CD4-positive, alpha-beta T cell (primary cell): ENCODE measurements at regions not wholly inside any gene's neighbourhood (a gene's known extent, or its start where the extent isn't known, plus 50 kb on each side); places are given as distances from the start of the nearest gene placed in this dataset.
"Not testable (repeated sequence)": the region's sequence is repeated elsewhere in the genome, so short reads cannot be mapped to it uniquely, and the experiment has no call there.

Experiments
- ATAC-seq: fragments of 200-7000 bp; cut with Tn5 transposase; one replicate; pipeline ENCODE4 v1.10.0; 2022; ENCODE audit warnings: mild to moderate bottlenecking; ENCODE audit not compliant: poor library complexity
- CTCF ChIA-PET: fragments of 350-600 bp; sonication (Branson Sonifier 250); formaldehyde crosslinking; loops from one replicate; lab custom pipeline; 2021; ENCODE audit warnings: antibody characterized with exemption, inconsistent platforms; lab: Charles Lee
- POLR2A ChIA-PET: fragments of 350-600 bp; sonication (Branson Sonifier 250); formaldehyde crosslinking; loops from one replicate; lab custom pipeline; 2021; ENCODE audit warnings: antibody characterized with exemption, inconsistent platforms; lab: Charles Lee
- DNase-seq, 14 experiments: peaks; one replicate each; pipeline ENCODE4 v3.0.0-alpha.2; 2013 to 2020; ENCODE audit warnings: mixed read lengths in 2 of 14
- H3K27ac ChIP-seq, 2 donors: one replicate each; pipeline versions ENCODE4 v1.5.1 to v1.7.0; 2013; ENCODE audit warnings: low read length in 2 of 2, low read depth in 1 of 2, mild to moderate bottlenecking in 1 of 2
- H3K27me3 ChIP-seq, 2 experiments: 1 replicate in 1 of 2; 2 replicates in 1 of 2; pipeline versions ENCODE4 v1.6.1 to v1.7.0; 2013; ENCODE audit warnings: low read length in 2 of 2, control low read depth in 1 of 2, mild to moderate bottlenecking in 1 of 2, moderate library complexity in 1 of 2; ENCODE audit not compliant: insufficient read depth in 2 of 2, control insufficient read depth in 1 of 2
- H3K36me3 ChIP-seq: one replicate; pipeline ENCODE4 v1.6.1; 2013; ENCODE audit warnings: low read length, control low read depth; ENCODE audit not compliant: insufficient read depth
- H3K4me1 ChIP-seq: one replicate; pipeline ENCODE4 v1.6.1; 2013; ENCODE audit warnings: low read length, control low read depth; ENCODE audit not compliant: insufficient read depth
- H3K4me3 ChIP-seq: one replicate; pipeline ENCODE4 v1.5.1; 2013; ENCODE audit warnings: mild to moderate bottlenecking, low read length, moderate library complexity
- H3K9me3 ChIP-seq, 2 experiments: 1 replicate in 1 of 2; 2 replicates in 1 of 2; pipeline versions ENCODE4 v1.6.1 to v1.7.0; 2013; ENCODE audit warnings: low read length in 2 of 2, mild to moderate bottlenecking in 2 of 2, control low read depth in 1 of 2, moderate library complexity in 1 of 2; ENCODE audit not compliant: control insufficient read depth in 1 of 2, insufficient read depth in 1 of 2
- H3K27ac Mint-ChIP-seq: one replicate; pipeline ENCODE4 v1.8.0; 2020; ENCODE audit warnings: mixed read lengths
- H3K27me3 Mint-ChIP-seq: one replicate; pipeline ENCODE4 v1.8.0; 2021; ENCODE audit warnings: mixed read lengths
- H3K36me3 Mint-ChIP-seq: one replicate; pipeline ENCODE4 v1.8.0; 2021; ENCODE audit warnings: low read depth, mixed read lengths
- H3K4me1 Mint-ChIP-seq: one replicate; pipeline ENCODE4 v1.8.0; 2021; ENCODE audit warnings: low read depth, mixed read lengths
- H3K4me3 Mint-ChIP-seq: one replicate; pipeline ENCODE4 v1.8.0; 2020; ENCODE audit warnings: mild to moderate bottlenecking, mixed read lengths
- H3K9me3 Mint-ChIP-seq: one replicate; pipeline ENCODE4 v1.8.0; 2020; ENCODE audit warnings: mixed read lengths
- CTCF ChIP-seq: fragments of 200-600 bp; IDR thresholded peaks from one replicate; pipeline ENCODE4 v1.8.0; 2022; ENCODE audit warnings: antibody characterized with exemption, mild to moderate bottlenecking
- intact Hi-C, 2 experiments: fragments of 100-400 bp; cut with DNase I in 1 of 2; cut with micrococcal nuclease in 1 of 2; formaldehyde crosslinking; loops; one replicate each; pipeline versions ENCODE4 v1.15.1 to v1.9.0; 2023 to 2025; cut with DNase I, micrococcal nuclease

DNA sequence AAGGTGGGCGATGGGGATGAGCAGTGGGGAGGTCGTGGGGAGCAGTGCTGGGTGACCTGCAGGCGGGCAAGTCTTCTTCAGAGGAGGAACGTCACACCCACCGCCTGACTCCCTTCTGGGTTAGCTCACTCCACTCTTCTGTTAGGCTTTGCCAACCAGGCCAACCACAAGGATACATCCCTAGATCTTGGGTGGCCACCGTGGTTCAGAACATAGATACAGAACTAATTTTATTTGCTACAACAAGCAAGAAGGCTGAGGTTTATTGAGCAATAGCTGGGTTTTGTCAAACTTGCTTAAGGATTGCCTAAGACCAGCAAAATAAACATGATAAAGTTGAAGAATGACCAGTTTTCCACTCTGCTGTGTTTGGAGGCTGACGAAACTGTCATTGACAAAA lies 109.4 kb downstream of the DACT1 start:
- CTCF ChIA-PET = no interaction called here
- H3K27ac Mint-ChIP-seq = no peak overlapping the region
- Histone ChIP-seq H3K27ac (no peak overlapping the region), H3K4me3 (no peak overlapping the region), H3K4me1 (peaks cover 4% of the 10 kb centered on the region), H3K36me3 (no peaks in the 10 kb centered on the region), H3K9me3 (peaks cover 0 to 8% of the 10 kb centered on the region in 2 experiments), H3K27me3 (peaks cover 0 to 3% of the 10 kb centered on the region in 2 experiments)
- DNase-seq (peak in 3 of 14 experiments; percentile 11 to 17 (median 12)), ATAC-seq (no peak)
- peaks cover 14% of the 10 kb centered on the region for H3K4me1 Mint-ChIP-seq
- no peaks in the 10 kb centered on the region for H3K9me3 Mint-ChIP-seq
- intact Hi-C loops = no loop called here
- H3K36me3 Mint-ChIP-seq = no peaks in the 10 kb centered on the region
- no peak overlapping the region for H3K4me3 Mint-ChIP-seq
- TF ChIP-seq CTCF = no peak
- no peaks in the 10 kb centered on the region for H3K27me3 Mint-ChIP-seq
- POLR2A ChIA-PET = no interaction called here

- peaks cover 14% of the 10 kb centered on the region for H3K4me1 Mint-ChIP-seq
- H3K36me3 Mint-ChIP-seq, ATAC-seq, H3K4me3 ChIP-seq, H3K27ac ChIP-seq, intact Hi-C loops, H3K4me3 Mint-ChIP-seq, H3K36me3 ChIP-seq, H3K27me3 Mint-ChIP-seq, POLR2A ChIA-PET, H3K9me3 Mint-ChIP-seq, H3K27ac Mint-ChIP-seq, H3K9me3 ChIP-seq, CTCF ChIA-PET, H3K27me3 ChIP-seq, H3K4me1 ChIP-seq, DNase-seq: not testable (repeated sequence)
Measured at GRCh38 chr14:58748251-58748650, 110.5 kb downstream of the DACT1 start.

DNA sequence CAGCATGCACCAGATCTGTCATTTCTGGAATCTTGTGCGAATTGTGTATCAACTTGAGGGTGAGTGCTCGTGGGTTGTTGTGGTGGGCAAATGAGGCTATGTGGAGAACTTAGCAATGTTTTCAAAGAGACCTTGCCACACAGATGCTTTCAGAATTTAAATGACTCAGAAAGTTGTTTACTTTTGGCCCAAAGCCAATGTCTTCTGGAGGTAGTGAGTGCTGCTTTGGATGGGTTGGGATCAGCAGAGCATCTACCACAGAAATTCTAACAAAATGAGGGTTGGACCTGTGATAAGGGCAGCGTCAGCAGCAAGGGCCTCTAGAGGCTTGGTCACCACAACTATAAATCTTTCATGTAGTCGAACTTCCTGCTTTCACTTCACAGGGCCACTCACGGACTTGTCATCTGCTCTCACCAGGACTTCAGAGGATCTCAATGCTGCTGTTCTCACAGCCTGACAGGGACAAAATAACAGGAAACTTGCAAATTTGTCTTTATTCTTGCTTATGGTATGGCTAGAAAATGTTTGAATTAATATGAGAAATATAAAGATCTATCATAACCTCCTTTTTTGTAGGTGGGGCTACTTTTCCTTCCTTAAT lies 111.4 kb downstream of the DACT1 start:
- H3K36me3 ChIP-seq = no peaks in the 10 kb centered on the region
- TF ChIP-seq CTCF = no peak
- CTCF ChIA-PET = no interaction called here
- Mint-ChIP-seq H3K4me1 (peaks cover 14% of the 10 kb centered on the region), H3K27me3 (no peaks in the 10 kb centered on the region), H3K9me3 (no peaks in the 10 kb centered on the region), H3K36me3 (no peaks in the 10 kb centered on the region), H3K27ac (no peak overlapping the region), H3K4me3 (no peak overlapping the region)
- peaks cover 4% of the 10 kb centered on the region for H3K4me1 ChIP-seq
- POLR2A ChIA-PET = no interaction called here
- H3K27me3 ChIP-seq = no peaks in the 10 kb centered on the region
- intact Hi-C loops = no loop called here
- H3K27ac ChIP-seq = no peak overlapping the region
- DNase-seq (peak in 3 of 14 experiments; percentile 9 to 41 (median 31)), ATAC-seq (no peak)
- H3K4me3 ChIP-seq = no peak overlapping the region
- H3K9me3 ChIP-seq = peaks cover 0 to 8% of the 10 kb centered on the region in 2 experiments
